Upper lobe of left lung (tissue), 4 donors: ENCODE measurements at regions not wholly inside any gene's neighbourhood (a gene's known extent, or its start where the extent isn't known, plus 50 kb on each side); places are given as distances from the start of the nearest gene placed in this dataset.

ENCODE experiments used
- EP300 ChIP-seq, 4 donors: sonication (generic); formaldehyde crosslinking; IDR thresholded peaks; one replicate each; pipeline ENCODE4 v1.5.1; 2017; ENCODE audit warnings: antibody characterized with exemption in 4 of 4, control low read depth in 2 of 4
- POLR2AphosphoS5 ChIP-seq, 2 donors: sonication (generic); formaldehyde crosslinking; IDR thresholded peaks; one replicate each; pipeline ENCODE4 v1.5.1; 2017; ENCODE audit warnings: antibody characterized with exemption in 2 of 2
- TF ChIP-seq, protein P1 (sequence below), 6 experiments: fragments of 450-650 bp in 4 of 6; fragments of 200-600 bp in 2 of 6; sonication (generic) in 2 of 6; IDR thresholded peaks; one replicate each; pipeline ENCODE4 v1.5.1; 2016 to 2019; ENCODE audit warnings: antibody characterized with exemption in 6 of 6

DNA sequence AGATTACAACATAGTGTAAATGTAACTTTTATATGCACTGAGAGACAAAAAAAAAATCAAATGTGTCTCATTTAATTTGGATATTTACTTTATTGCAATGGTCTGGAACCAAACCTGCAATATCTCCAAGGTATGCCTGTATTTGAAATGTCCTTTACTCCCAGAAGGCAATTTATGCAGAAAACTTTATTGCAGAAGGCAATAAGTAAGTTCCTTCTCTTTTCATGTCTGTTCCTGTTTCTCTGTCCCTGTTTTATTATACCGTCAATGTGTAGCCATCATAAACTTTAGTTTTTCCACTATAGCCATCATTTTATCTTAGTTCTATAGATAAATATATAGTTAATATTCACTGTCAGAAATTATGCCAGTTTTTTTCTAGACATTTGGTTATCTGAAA is 513.1 kb upstream of the FAM98A start:
- TF ChIP-seq EP300 (IDR thresholded peaks at IDR 0.05) (no peak), POLR2AphosphoS5 (IDR thresholded peaks at IDR 0.05) (no peak)
- TF ChIP-seq, protein P1, sequence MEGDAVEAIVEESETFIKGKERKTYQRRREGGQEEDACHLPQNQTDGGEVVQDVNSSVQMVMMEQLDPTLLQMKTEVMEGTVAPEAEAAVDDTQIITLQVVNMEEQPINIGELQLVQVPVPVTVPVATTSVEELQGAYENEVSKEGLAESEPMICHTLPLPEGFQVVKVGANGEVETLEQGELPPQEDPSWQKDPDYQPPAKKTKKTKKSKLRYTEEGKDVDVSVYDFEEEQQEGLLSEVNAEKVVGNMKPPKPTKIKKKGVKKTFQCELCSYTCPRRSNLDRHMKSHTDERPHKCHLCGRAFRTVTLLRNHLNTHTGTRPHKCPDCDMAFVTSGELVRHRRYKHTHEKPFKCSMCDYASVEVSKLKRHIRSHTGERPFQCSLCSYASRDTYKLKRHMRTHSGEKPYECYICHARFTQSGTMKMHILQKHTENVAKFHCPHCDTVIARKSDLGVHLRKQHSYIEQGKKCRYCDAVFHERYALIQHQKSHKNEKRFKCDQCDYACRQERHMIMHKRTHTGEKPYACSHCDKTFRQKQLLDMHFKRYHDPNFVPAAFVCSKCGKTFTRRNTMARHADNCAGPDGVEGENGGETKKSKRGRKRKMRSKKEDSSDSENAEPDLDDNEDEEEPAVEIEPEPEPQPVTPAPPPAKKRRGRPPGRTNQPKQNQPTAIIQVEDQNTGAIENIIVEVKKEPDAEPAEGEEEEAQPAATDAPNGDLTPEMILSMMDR (IDR thresholded peaks at IDR 0.05): no peak
